ENCODE measurements at regions not wholly inside any gene's neighbourhood (a gene's known extent, or its start where the extent isn't known, plus 50 kb on each side); places are given as distances from the start of the nearest gene placed in this dataset.
"Not testable (repeated sequence)": the region's sequence is repeated elsewhere in the genome, so short reads cannot be mapped to it uniquely, and the experiment has no call there.

GRCh38 chr15:20284891-20285535 is 256.6 kb downstream of the GOLGA6L6 start:
- CTCF ChIA-PET; POLR2A ChIA-PET; DNase-seq (ENCODE audit: extremely low spot score): not testable (repeated sequence)

- CTCF ChIA-PET; DNase-seq (ENCODE audit: extremely low spot score); POLR2A ChIA-PET: not testable (repeated sequence)
Measured at GRCh38 chr15:20283651-20284050, 257.9 kb downstream of the GOLGA6L6 start.

GRCh38 chr15:20282491-20282943 is 259.1 kb downstream of the GOLGA6L6 start:
- POLR2A ChIA-PET; DNase-seq (ENCODE audit: extremely low spot score); CTCF ChIA-PET: not testable (repeated sequence)

GRCh38 chr15:20281567-20282275 is 259.9 kb downstream of the GOLGA6L6 start:
- DNase-seq (ENCODE audit: extremely low spot score); CTCF ChIA-PET; POLR2A ChIA-PET: not testable (repeated sequence)

- TF ChIP-seq BHLHE40 (IDR thresholded peaks at IDR 0.05; ENCODE audit: borderline replicate concordance) (no peak), TARDBP (IDR thresholded peaks at IDR 0.05) (no peak), SUZ12 (IDR thresholded peaks at IDR 0.05) (no peak), FOXK2 (IDR thresholded peaks at IDR 0.05) (no peak), ARNT (IDR thresholded peaks at IDR 0.05) (no peak), ZNF384 (IDR thresholded peaks at IDR 0.05) (no peak), NFRKB (IDR thresholded peaks at IDR 0.05) (no peak), LEF1 (IDR thresholded peaks at IDR 0.05; ENCODE audit: borderline replicate concordance) (no peak), SP1 (IDR thresholded peaks at IDR 0.05) (no peak), CTBP1 (IDR thresholded peaks at IDR 0.05; ENCODE audit: borderline replicate concordance) (no peak), HDGF (IDR thresholded peaks at IDR 0.05; ENCODE audit: borderline replicate concordance) (no peak), FOXA1 (IDR thresholded peaks at IDR 0.05) (no peak), FOXM1 (IDR thresholded peaks at IDR 0.05; ENCODE audit: borderline replicate concordance) (no peak)
- POLR2A ChIA-PET = no interaction called here
- CTCF ChIA-PET = no interaction called here
- no peak for DNase-seq (ENCODE audit: extremely low spot score)
Measured at GRCh38 chr15:20280933-20281463, 260.6 kb downstream of the GOLGA6L6 start.

- CTCF ChIA-PET; DNase-seq (ENCODE audit: extremely low spot score); POLR2A ChIA-PET: not testable (repeated sequence)
Measured at GRCh38 chr15:20280141-20280932, 261.3 kb downstream of the GOLGA6L6 start.

- CTCF ChIA-PET; DNase-seq (ENCODE audit: extremely low spot score); POLR2A ChIA-PET: not testable (repeated sequence)
Measured at GRCh38 chr15:20279056-20279455, 262.5 kb downstream of the GOLGA6L6 start.

- CTCF ChIA-PET; POLR2A ChIA-PET; DNase-seq (ENCODE audit: extremely low spot score): not testable (repeated sequence)
Measured at GRCh38 chr15:20278376-20278775, 263.2 kb downstream of the GOLGA6L6 start.

GRCh38 chr15:20277451-20277850 is 264.1 kb downstream of the GOLGA6L6 start:
- CTCF ChIA-PET = not testable (repeated sequence)

GRCh38 chr15:20276312-20277114 is 265.1 kb downstream of the GOLGA6L6 start:
- CTCF ChIA-PET; POLR2A ChIA-PET; DNase-seq (ENCODE audit: extremely low spot score): not testable (repeated sequence)

More at GRCh38 chr15:20277451-20277850, 264.1 kb downstream of the GOLGA6L6 start:
- POLR2A ChIA-PET; DNase-seq (ENCODE audit: extremely low spot score): not testable (repeated sequence)

- POLR2A ChIA-PET; DNase-seq (ENCODE audit: extremely low spot score): not testable (repeated sequence)
Measured at GRCh38 chr15:20275373-20275967, 266.1 kb downstream of the GOLGA6L6 start.

More at GRCh38 chr15:20275373-20275967, 266.1 kb downstream of the GOLGA6L6 start:
- CTCF ChIA-PET = not testable (repeated sequence)

Measured in HEK293T (cell line).